ENCODE measurements at regions not wholly inside any gene's neighbourhood (a gene's known extent, or its start where the extent isn't known, plus 50 kb on each side); places are given as distances from the start of the nearest gene placed in this dataset.

DNA sequence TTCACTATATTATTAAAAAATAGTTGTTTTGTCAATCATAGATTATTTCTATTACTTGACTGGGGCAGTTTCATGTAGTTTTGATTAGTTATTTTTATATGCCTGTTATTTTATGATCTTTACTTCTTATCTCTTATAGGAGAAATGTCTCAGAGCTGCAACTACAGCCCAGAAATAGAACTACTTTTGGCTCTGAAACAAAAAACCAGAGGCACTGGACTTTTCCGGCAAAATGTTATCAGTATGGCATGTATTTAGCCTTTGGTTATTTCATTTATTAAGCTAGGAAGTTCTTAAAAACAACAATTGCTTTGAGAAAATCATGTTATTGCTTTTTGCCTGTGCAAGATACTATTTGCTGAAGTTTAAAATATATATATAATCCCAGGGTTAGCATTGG is 566.5 kb downstream of the ANKRD50 start:
- Histone ChIP-seq H3K9me3 (ENCODE audit: control insufficient read depth, insufficient read depth, low read depth, low read length) (no peaks in the 10 kb centered on the region), H3K27ac (ENCODE audit: insufficient read depth, low read length) (no peak overlapping the region), H3K4me2 (ENCODE audit: extremely low read depth, insufficient read depth, low read length) (no peak overlapping the region), H4K20me1 (ENCODE audit: control insufficient read depth, extremely low read depth, insufficient read depth, low read length) (no peaks in the 10 kb centered on the region), H2AFZ (ENCODE audit: low read length) (no peak overlapping the region), H3K9ac (ENCODE audit: insufficient read depth, low read length) (no peak overlapping the region), H3K4me3 (replicated peaks in 1 of 4; ENCODE audit: control extremely low read depth in 1 of 4, insufficient read depth in 1 of 4, low read depth in 3 of 4, low read length in 4 of 4) (no peak overlapping the region), H3K36me3 (ENCODE audit: control insufficient read depth, insufficient read depth, low read length) (no peaks in the 10 kb centered on the region), H3K27me3 (ENCODE audit: control insufficient read depth, insufficient read depth, low read length) (no peaks in the 10 kb centered on the region), H3K4me1 (ENCODE audit: control insufficient read depth, extremely low read depth, insufficient read depth, low read length) (no peaks in the 10 kb centered on the region), H3K79me2 (ENCODE audit: control insufficient read depth, insufficient read depth, low read length) (no peaks in the 10 kb centered on the region)
- TF ChIP-seq, protein P1, sequence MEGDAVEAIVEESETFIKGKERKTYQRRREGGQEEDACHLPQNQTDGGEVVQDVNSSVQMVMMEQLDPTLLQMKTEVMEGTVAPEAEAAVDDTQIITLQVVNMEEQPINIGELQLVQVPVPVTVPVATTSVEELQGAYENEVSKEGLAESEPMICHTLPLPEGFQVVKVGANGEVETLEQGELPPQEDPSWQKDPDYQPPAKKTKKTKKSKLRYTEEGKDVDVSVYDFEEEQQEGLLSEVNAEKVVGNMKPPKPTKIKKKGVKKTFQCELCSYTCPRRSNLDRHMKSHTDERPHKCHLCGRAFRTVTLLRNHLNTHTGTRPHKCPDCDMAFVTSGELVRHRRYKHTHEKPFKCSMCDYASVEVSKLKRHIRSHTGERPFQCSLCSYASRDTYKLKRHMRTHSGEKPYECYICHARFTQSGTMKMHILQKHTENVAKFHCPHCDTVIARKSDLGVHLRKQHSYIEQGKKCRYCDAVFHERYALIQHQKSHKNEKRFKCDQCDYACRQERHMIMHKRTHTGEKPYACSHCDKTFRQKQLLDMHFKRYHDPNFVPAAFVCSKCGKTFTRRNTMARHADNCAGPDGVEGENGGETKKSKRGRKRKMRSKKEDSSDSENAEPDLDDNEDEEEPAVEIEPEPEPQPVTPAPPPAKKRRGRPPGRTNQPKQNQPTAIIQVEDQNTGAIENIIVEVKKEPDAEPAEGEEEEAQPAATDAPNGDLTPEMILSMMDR (conservative IDR thresholded peaks at IDR 0.05 in 1 of 2, IDR thresholded peaks at IDR 0.05 in 1 of 2; ENCODE audit: low read depth in 1 of 2, low read length in 2 of 2): no peak
- peak in 1 of 2 donors; percentile 37 for DNase-seq (ENCODE audit: low read depth in 2 of 2)

DNA sequence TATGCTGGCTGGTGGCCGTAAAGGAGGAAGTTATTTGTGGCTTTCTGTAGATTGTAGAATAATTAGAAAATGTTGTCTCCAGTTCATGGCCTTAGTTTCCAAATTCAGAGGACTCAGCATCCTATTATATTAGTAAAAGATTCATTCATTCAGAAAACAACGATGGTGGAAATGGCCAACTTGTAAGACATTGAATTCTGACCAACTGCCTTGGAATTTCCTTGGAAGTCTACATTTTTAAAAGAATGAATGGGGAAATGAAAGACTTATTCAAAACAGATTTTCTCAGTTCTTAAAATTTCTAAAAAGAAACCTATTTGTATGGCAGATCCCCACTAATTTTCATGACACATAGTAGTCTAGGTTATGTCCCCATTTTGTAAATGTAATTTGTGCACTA is 561.5 kb downstream of the ANKRD50 start:
- H3K4me1 ChIP-seq (ENCODE audit: control insufficient read depth, extremely low read depth, insufficient read depth, low read length): no peaks in the 10 kb centered on the region
- H3K79me2 ChIP-seq (ENCODE audit: control insufficient read depth, insufficient read depth, low read length): no peaks in the 10 kb centered on the region
- no peaks in the 10 kb centered on the region for H3K27me3 ChIP-seq (ENCODE audit: control insufficient read depth, insufficient read depth, low read length)
- H3K9me3 ChIP-seq (ENCODE audit: control insufficient read depth, insufficient read depth, low read depth, low read length): no peaks in the 10 kb centered on the region
- peak in 1 of 2 donors; percentile 28 for DNase-seq (ENCODE audit: low read depth in 2 of 2)
- no peak overlapping the region for H3K4me2 ChIP-seq (ENCODE audit: extremely low read depth, insufficient read depth, low read length)
- H2AFZ ChIP-seq (ENCODE audit: low read length): no peak overlapping the region
- no peak overlapping the region for H3K9ac ChIP-seq (ENCODE audit: insufficient read depth, low read length)
- H3K27ac ChIP-seq (ENCODE audit: insufficient read depth, low read length): no peak overlapping the region
- TF ChIP-seq EZH2 (IDR thresholded peaks at IDR 0.05; ENCODE audit: low read length, missing control alignments): no peak
- TF ChIP-seq, protein P1 (conservative IDR thresholded peaks at IDR 0.05 in 1 of 2, IDR thresholded peaks at IDR 0.05 in 1 of 2; ENCODE audit: low read depth in 1 of 2, low read length in 2 of 2): no peak
- no peaks in the 10 kb centered on the region for H4K20me1 ChIP-seq (ENCODE audit: control insufficient read depth, extremely low read depth, insufficient read depth, low read length)
- H3K36me3 ChIP-seq (ENCODE audit: control insufficient read depth, insufficient read depth, low read length): no peaks in the 10 kb centered on the region
- H3K4me3 ChIP-seq (replicated peaks in 1 of 4; ENCODE audit: control extremely low read depth in 1 of 4, insufficient read depth in 1 of 4, low read depth in 3 of 4, low read length in 4 of 4): no peak overlapping the region

DNA sequence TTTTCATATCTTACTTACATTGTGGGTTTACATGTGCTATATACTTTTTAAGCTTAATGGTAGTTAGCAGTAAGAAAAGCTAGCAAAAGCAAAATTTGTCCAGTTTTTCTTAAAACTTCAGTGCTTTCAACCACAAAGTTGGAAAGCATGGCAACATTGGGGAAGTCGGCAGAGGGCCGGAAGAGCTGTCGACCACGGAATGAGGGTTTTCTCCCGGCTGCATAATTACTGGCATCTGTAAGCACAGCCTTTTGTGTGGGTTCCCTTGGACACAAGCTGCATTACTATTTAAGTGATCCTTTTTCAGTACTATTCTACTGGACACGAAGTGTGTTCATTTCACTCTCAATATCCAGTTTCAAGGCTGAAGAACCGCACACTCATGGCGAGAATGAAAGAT is 560.4 kb downstream of the ANKRD50 start:
- Histone ChIP-seq H3K4me3 (replicated peaks in 1 of 4; ENCODE audit: control extremely low read depth in 1 of 4, insufficient read depth in 1 of 4, low read depth in 3 of 4, low read length in 4 of 4) (no peak overlapping the region), H2AFZ (ENCODE audit: low read length) (no peak overlapping the region), H3K36me3 (ENCODE audit: control insufficient read depth, insufficient read depth, low read length) (no peaks in the 10 kb centered on the region), H3K4me1 (ENCODE audit: control insufficient read depth, extremely low read depth, insufficient read depth, low read length) (no peaks in the 10 kb centered on the region), H3K4me2 (ENCODE audit: extremely low read depth, insufficient read depth, low read length) (no peak overlapping the region), H3K27me3 (ENCODE audit: control insufficient read depth, insufficient read depth, low read length) (no peaks in the 10 kb centered on the region), H3K79me2 (ENCODE audit: control insufficient read depth, insufficient read depth, low read length) (no peaks in the 10 kb centered on the region), H3K9ac (ENCODE audit: insufficient read depth, low read length) (no peak overlapping the region), H4K20me1 (ENCODE audit: control insufficient read depth, extremely low read depth, insufficient read depth, low read length) (no peaks in the 10 kb centered on the region), H3K27ac (ENCODE audit: insufficient read depth, low read length) (no peak overlapping the region), H3K9me3 (ENCODE audit: control insufficient read depth, insufficient read depth, low read depth, low read length) (no peaks in the 10 kb centered on the region)
- DNase-seq (ENCODE audit: low read depth in 2 of 2): peak in 1 of 2 donors; percentile 92
- TF ChIP-seq EZH2 (IDR thresholded peaks at IDR 0.05; ENCODE audit: low read length, missing control alignments): no peak
- TF ChIP-seq, protein P1 (conservative IDR thresholded peaks at IDR 0.05 in 1 of 2, IDR thresholded peaks at IDR 0.05 in 1 of 2; ENCODE audit: low read depth in 1 of 2, low read length in 2 of 2): no peak

Measured in fibroblast of lung (primary cell).